ENCODE measurements at regions not wholly inside any gene's neighbourhood (a gene's known extent, or its start where the extent isn't known, plus 50 kb on each side); places are given as distances from the start of the nearest gene placed in this dataset.

- Mint-ChIP-seq H3K36me3 (peaks cover 0 to 3% of the 10 kb centered on the region in 2 donors), H3K27me3 (ENCODE audit: low read depth in 3 of 3) (peaks cover 0 to 3% (median 1%) of the 10 kb centered on the region in 3 donors), H3K27ac (no peak overlapping the region), H3K4me3 (no peak overlapping the region), H3K9me3 (peaks cover 18 to 27% (median 24%) of the 10 kb centered on the region in 7 donors), H3K4me1 (peaks cover 9% of the 10 kb centered on the region)
- no peak overlapping the region for H3K4me2 ChIP-seq (replicated peaks; ENCODE audit: extremely low read depth, low read length, poor library complexity, severe bottlenecking)
- no peaks in the 10 kb centered on the region for H3K27me3 ChIP-seq (ENCODE audit: control insufficient read depth in 2 of 2, insufficient read depth in 2 of 2, low read length in 2 of 2)
- no peak for DNase-seq
- no peak overlapping the region for H2AFZ ChIP-seq (ENCODE audit: insufficient read depth, low read depth, low read length, poor library complexity, severe bottlenecking)
- peaks cover 0 to 2% of the 10 kb centered on the region in 2 donors for H3K4me1 ChIP-seq (ENCODE audit: control insufficient read depth in 1 of 2, insufficient read depth in 2 of 2, low read length in 2 of 2)
- intact Hi-C loops (cut with micrococcal nuclease) = no loop called here
- H3K9me3 ChIP-seq (replicated peaks in 1 of 2; ENCODE audit: control insufficient read depth in 1 of 2, insufficient read depth in 1 of 2, low read length in 2 of 2) = peaks cover 25 to 27% of the 10 kb centered on the region in 2 donors
- no peak overlapping the region for H3K4me3 ChIP-seq (replicated peaks in 1 of 3; ENCODE audit: low read depth in 2 of 3, low read length in 3 of 3)
- WGBS (ENCODE audit: insufficient coverage) = no CpG with 5 or more reads among the region's 1 CpG
- no peak overlapping the region for H3K27ac ChIP-seq (ENCODE audit: low read depth in 1 of 2, low read length in 2 of 2)
- no peak for TF ChIP-seq CTCF (IDR thresholded peaks at IDR 0.05)
- H3K79me2 ChIP-seq (ENCODE audit: insufficient read depth, low read length) = no peaks in the 10 kb centered on the region
- H4K20me1 ChIP-seq (ENCODE audit: insufficient read depth, low read length) = no peaks in the 10 kb centered on the region
- H3K9ac ChIP-seq (ENCODE audit: insufficient read depth, low read length, poor library complexity, severe bottlenecking) = no peak overlapping the region
- H3K36me3 ChIP-seq (replicated peaks in 1 of 2; ENCODE audit: control insufficient read depth in 1 of 2, insufficient read depth in 2 of 2, low read length in 2 of 2) = no peaks in the 10 kb centered on the region
These were observed 848.0 kb downstream of the RNF144A start for GRCh38 chr2:7765236-7765635.

- Histone ChIP-seq H3K27me3 (ENCODE audit: control insufficient read depth in 2 of 2, insufficient read depth in 2 of 2, low read length in 2 of 2) (no peaks in the 10 kb centered on the region), H3K36me3 (replicated peaks in 1 of 2; ENCODE audit: control insufficient read depth in 1 of 2, insufficient read depth in 2 of 2, low read length in 2 of 2) (no peaks in the 10 kb centered on the region), H3K4me2 (replicated peaks; ENCODE audit: extremely low read depth, low read length, poor library complexity, severe bottlenecking) (no peak overlapping the region), H3K79me2 (ENCODE audit: insufficient read depth, low read length) (no peaks in the 10 kb centered on the region), H3K9me3 (replicated peaks in 1 of 2; ENCODE audit: control insufficient read depth in 1 of 2, insufficient read depth in 1 of 2, low read length in 2 of 2) (peaks cover 25 to 27% of the 10 kb centered on the region in 2 donors), H3K4me3 (replicated peaks in 1 of 3; ENCODE audit: low read depth in 2 of 3, low read length in 3 of 3) (no peak overlapping the region), H3K4me1 (ENCODE audit: control insufficient read depth in 1 of 2, insufficient read depth in 2 of 2, low read length in 2 of 2) (peaks cover 0 to 2% of the 10 kb centered on the region in 2 donors), H3K9ac (ENCODE audit: insufficient read depth, low read length, poor library complexity, severe bottlenecking) (no peak overlapping the region), H3K27ac (ENCODE audit: low read depth in 1 of 2, low read length in 2 of 2) (no peak overlapping the region), H4K20me1 (ENCODE audit: insufficient read depth, low read length) (no peaks in the 10 kb centered on the region), H2AFZ (ENCODE audit: insufficient read depth, low read depth, low read length, poor library complexity, severe bottlenecking) (peak overlapping the region; percentile 10)
- peaks cover 0 to 3% (median 1%) of the 10 kb centered on the region in 3 donors for H3K27me3 Mint-ChIP-seq (ENCODE audit: low read depth in 3 of 3)
- H3K36me3 Mint-ChIP-seq = peaks cover 0 to 3% of the 10 kb centered on the region in 2 donors
- DNase-seq = no peak
- peaks cover 18 to 27% (median 24%) of the 10 kb centered on the region in 7 donors for H3K9me3 Mint-ChIP-seq
- intact Hi-C loops (cut with micrococcal nuclease) = no loop called here
- no peak overlapping the region for H3K27ac Mint-ChIP-seq
- TF ChIP-seq CTCF (IDR thresholded peaks at IDR 0.05) = no peak
- peaks cover 9% of the 10 kb centered on the region for H3K4me1 Mint-ChIP-seq
- 96% methylated on average over 4 of the region's 8 CpGs for WGBS (ENCODE audit: insufficient coverage)
- no peak overlapping the region for H3K4me3 Mint-ChIP-seq
These were observed 849.0 kb downstream of the RNF144A start for GRCh38 chr2:7766088-7766722.

Data from CD14-positive monocyte (primary cell).